Sigmoid colon (tissue), 3 donors: ENCODE measurements at regions not wholly inside any gene's neighbourhood (a gene's known extent, or its start where the extent isn't known, plus 50 kb on each side); places are given as distances from the start of the nearest gene placed in this dataset.

Source experiments
- POLR2A ChIP-seq, 2 donors: fragments of 450-650 bp; IDR thresholded peaks; one replicate each; pipeline ENCODE4 v1.6.1; 2016; ENCODE audit warnings: antibody characterized with exemption in 2 of 2, mild to moderate bottlenecking in 2 of 2, moderate library complexity in 2 of 2
- TF ChIP-seq, protein P1 (sequence below), 4 experiments: fragments of 450-650 bp in 3 of 4; fragments of 200-600 bp in 1 of 4; IDR thresholded peaks; one replicate each; pipeline ENCODE4 v1.5.1; 2016 to 2019; ENCODE audit warnings: antibody characterized with exemption in 4 of 4, mild to moderate bottlenecking in 3 of 4, moderate library complexity in 2 of 4

DNA sequence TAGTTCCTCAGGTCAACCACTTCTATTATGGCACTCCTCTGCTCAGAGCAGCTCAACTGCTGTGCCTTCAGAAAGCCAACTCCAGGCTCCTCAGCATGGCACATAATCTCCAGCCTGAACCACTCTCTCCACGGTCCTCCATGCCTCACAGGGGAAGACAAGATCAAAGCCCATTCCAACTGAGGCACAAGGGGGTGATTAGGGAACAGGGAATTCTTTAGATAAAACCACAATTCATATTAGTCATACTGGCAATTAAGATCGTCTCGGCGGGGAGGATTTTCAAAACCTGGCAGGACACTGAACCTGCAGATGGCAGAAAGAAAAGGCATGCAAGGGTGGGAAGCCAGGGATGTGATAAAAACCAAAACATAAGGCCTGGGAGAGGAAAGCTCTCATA, 361.6 kb downstream of the FGFR2 start:
- TF ChIP-seq POLR2A (IDR thresholded peaks at IDR 0.05) = no peak
- TF ChIP-seq, protein P1, sequence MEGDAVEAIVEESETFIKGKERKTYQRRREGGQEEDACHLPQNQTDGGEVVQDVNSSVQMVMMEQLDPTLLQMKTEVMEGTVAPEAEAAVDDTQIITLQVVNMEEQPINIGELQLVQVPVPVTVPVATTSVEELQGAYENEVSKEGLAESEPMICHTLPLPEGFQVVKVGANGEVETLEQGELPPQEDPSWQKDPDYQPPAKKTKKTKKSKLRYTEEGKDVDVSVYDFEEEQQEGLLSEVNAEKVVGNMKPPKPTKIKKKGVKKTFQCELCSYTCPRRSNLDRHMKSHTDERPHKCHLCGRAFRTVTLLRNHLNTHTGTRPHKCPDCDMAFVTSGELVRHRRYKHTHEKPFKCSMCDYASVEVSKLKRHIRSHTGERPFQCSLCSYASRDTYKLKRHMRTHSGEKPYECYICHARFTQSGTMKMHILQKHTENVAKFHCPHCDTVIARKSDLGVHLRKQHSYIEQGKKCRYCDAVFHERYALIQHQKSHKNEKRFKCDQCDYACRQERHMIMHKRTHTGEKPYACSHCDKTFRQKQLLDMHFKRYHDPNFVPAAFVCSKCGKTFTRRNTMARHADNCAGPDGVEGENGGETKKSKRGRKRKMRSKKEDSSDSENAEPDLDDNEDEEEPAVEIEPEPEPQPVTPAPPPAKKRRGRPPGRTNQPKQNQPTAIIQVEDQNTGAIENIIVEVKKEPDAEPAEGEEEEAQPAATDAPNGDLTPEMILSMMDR (IDR thresholded peaks at IDR 0.05) = no peak
